ENCODE measurements at regions not wholly inside any gene's neighbourhood (a gene's known extent, or its start where the extent isn't known, plus 50 kb on each side); places are given as distances from the start of the nearest gene placed in this dataset.

- TF ChIP-seq CTCF (IDR thresholded peaks at IDR 0.05; ENCODE audit: low read depth, low read length, missing control alignments): no peak
- Histone ChIP-seq H3K27ac (no peak overlapping the region), H3K27me3 (replicated peaks) (no peaks in the 10 kb centered on the region), H3K36me3 (replicated peaks) (no peaks in the 10 kb centered on the region), H3K4me3 (ENCODE audit: low read depth, low read length) (no peak overlapping the region)
- no peak for DNase-seq
- in situ Hi-C loops (cut with HindIII; ENCODE audit: low pct_ligation_motif_present, low sequenced_read_pairs): no loop called here
These were observed 397.2 kb upstream of the MAP3K7 start for GRCh38 chr6:90984066-90984465.

GRCh38 chr6:90983462-90983861 is 396.6 kb upstream of the MAP3K7 start:
- Histone ChIP-seq H3K27ac (no peak overlapping the region), H3K36me3 (replicated peaks) (no peaks in the 10 kb centered on the region), H3K27me3 (replicated peaks) (no peaks in the 10 kb centered on the region), H3K4me3 (ENCODE audit: low read depth, low read length) (no peak overlapping the region)
- no peak for DNase-seq
- in situ Hi-C loops (cut with HindIII; ENCODE audit: low pct_ligation_motif_present, low sequenced_read_pairs): no loop called here
- no peak for TF ChIP-seq CTCF (IDR thresholded peaks at IDR 0.05; ENCODE audit: low read depth, low read length, missing control alignments)

GRCh38 chr6:90982581-90982980 is 395.7 kb upstream of the MAP3K7 start:
- no peak for DNase-seq
- Histone ChIP-seq H3K4me3 (ENCODE audit: low read depth, low read length) (no peak overlapping the region), H3K36me3 (replicated peaks) (no peaks in the 10 kb centered on the region), H3K27ac (no peak overlapping the region), H3K27me3 (replicated peaks) (no peaks in the 10 kb centered on the region)
- no peak for TF ChIP-seq CTCF (IDR thresholded peaks at IDR 0.05; ENCODE audit: low read depth, low read length, missing control alignments)
- in situ Hi-C loops (cut with HindIII; ENCODE audit: low pct_ligation_motif_present, low sequenced_read_pairs): no loop called here

GRCh38 chr6:90982051-90982450 is 395.2 kb upstream of the MAP3K7 start:
- Histone ChIP-seq H3K4me3 (ENCODE audit: low read depth, low read length) (no peak overlapping the region), H3K27ac (no peak overlapping the region), H3K36me3 (replicated peaks) (no peaks in the 10 kb centered on the region), H3K27me3 (replicated peaks) (no peaks in the 10 kb centered on the region)
- in situ Hi-C loops (cut with HindIII; ENCODE audit: low pct_ligation_motif_present, low sequenced_read_pairs): no loop called here
- no peak for TF ChIP-seq CTCF (IDR thresholded peaks at IDR 0.05; ENCODE audit: low read depth, low read length, missing control alignments)
- DNase-seq: no peak

- H3K27ac ChIP-seq: no peak overlapping the region
- H3K27me3 ChIP-seq (replicated peaks): no peaks in the 10 kb centered on the region
- no peak overlapping the region for H3K4me3 ChIP-seq (ENCODE audit: low read depth, low read length)
- DNase-seq: no peak
- in situ Hi-C loops (cut with HindIII; ENCODE audit: low pct_ligation_motif_present, low sequenced_read_pairs): no loop called here
- TF ChIP-seq CTCF (IDR thresholded peaks at IDR 0.05; ENCODE audit: low read depth, low read length, missing control alignments): no peak
- no peaks in the 10 kb centered on the region for H3K36me3 ChIP-seq (replicated peaks)
These were observed 391.2 kb upstream of the MAP3K7 start for GRCh38 chr6:90978046-90978445.

GRCh38 chr6:90977513-90977912 is 390.6 kb upstream of the MAP3K7 start:
- in situ Hi-C loops (cut with HindIII; ENCODE audit: low pct_ligation_motif_present, low sequenced_read_pairs): no loop called here
- no peak for TF ChIP-seq CTCF (IDR thresholded peaks at IDR 0.05; ENCODE audit: low read depth, low read length, missing control alignments)
- H3K27me3 ChIP-seq (replicated peaks): no peaks in the 10 kb centered on the region

More at GRCh38 chr6:90977513-90977912, 390.6 kb upstream of the MAP3K7 start:
- no peak for DNase-seq
- Histone ChIP-seq H3K27ac (no peak overlapping the region), H3K36me3 (replicated peaks) (no peaks in the 10 kb centered on the region), H3K4me3 (ENCODE audit: low read depth, low read length) (no peak overlapping the region)

Data from brain microvascular endothelial cell (primary cell).